ENCODE measurements at regions not wholly inside any gene's neighbourhood (a gene's known extent, or its start where the extent isn't known, plus 50 kb on each side); places are given as distances from the start of the nearest gene placed in this dataset.

- Histone ChIP-seq H3K9me1 (replicated peaks; ENCODE audit: control insufficient read depth, extremely low read depth, insufficient read depth, low read length) (no peaks in the 10 kb centered on the region), H4K20me1 (replicated peaks; ENCODE audit: control insufficient read depth, extremely low read depth, insufficient read depth, low read length) (no peaks in the 10 kb centered on the region), H3K9ac (replicated peaks; ENCODE audit: extremely low read depth, insufficient read depth, low read length) (no peak overlapping the region), H3K9me3 (replicated peaks; ENCODE audit: control insufficient read depth, insufficient read depth, low read length) (no peaks in the 10 kb centered on the region), H3K4me3 (replicated peaks in 1 of 3; ENCODE audit: insufficient read depth in 1 of 3, low read depth in 1 of 3, low read length in 3 of 3) (no peak overlapping the region), H3K4me1 (ENCODE audit: control insufficient read depth, extremely low read depth, insufficient read depth, low read length) (no peaks in the 10 kb centered on the region), H3K27ac (ENCODE audit: insufficient read depth, low read depth, low read length) (no peak overlapping the region), H3K79me2 (ENCODE audit: control insufficient read depth, insufficient read depth, low read length) (no peaks in the 10 kb centered on the region), H3K36me3 (ENCODE audit: control insufficient read depth in 2 of 2, extremely low read depth in 1 of 2, insufficient read depth in 2 of 2, low read length in 2 of 2) (no peaks in the 10 kb centered on the region), H2AFZ (ENCODE audit: low read depth, low read length) (no peak overlapping the region), H3K27me3 (ENCODE audit: control insufficient read depth in 2 of 2, insufficient read depth in 2 of 2, low read length in 2 of 2) (no peaks in the 10 kb centered on the region), H3K4me2 (ENCODE audit: insufficient read depth, low read length) (no peak overlapping the region)
- intact Hi-C loops (cut with micrococcal nuclease) (no loop called here), dilution Hi-C loops (cut with MboI; ENCODE audit: extremely low pct_ligation_motif_present, low sequenced_read_pairs) (no loop called here)
- POLR2A ChIA-PET, result no interaction called here
- CTCF ChIA-PET, result no interaction called here
- no TSS peak for BruUV-seq (replicated peaks)
- TF ChIP-seq FOS (IDR thresholded peaks at IDR 0.05; ENCODE audit: borderline replicate concordance, insufficient read depth, low read length), result no peak
- no peak for TF ChIP-seq JUN (IDR thresholded peaks at IDR 0.05; ENCODE audit: borderline replicate concordance, insufficient read depth, insufficient read length, low read depth)
- TF ChIP-seq MYC (IDR thresholded peaks at IDR 0.05; ENCODE audit: low read depth, low read length), result no peak
- TF ChIP-seq, protein P1, sequence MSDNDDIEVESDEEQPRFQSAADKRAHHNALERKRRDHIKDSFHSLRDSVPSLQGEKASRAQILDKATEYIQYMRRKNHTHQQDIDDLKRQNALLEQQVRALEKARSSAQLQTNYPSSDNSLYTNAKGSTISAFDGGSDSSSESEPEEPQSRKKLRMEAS (IDR thresholded peaks at IDR 0.05; ENCODE audit: insufficient read depth, insufficient read length), result no peak
- no peak for TF ChIP-seq POLR2AphosphoS5 (IDR thresholded peaks at IDR 0.05; ENCODE audit: insufficient read depth, low read depth, low read length)
- no peak for TF ChIP-seq GATA2 (IDR thresholded peaks at IDR 0.05; ENCODE audit: insufficient read depth, insufficient read length, low read depth, low read length)
- TF ChIP-seq EZH2 (IDR thresholded peaks at IDR 0.05; ENCODE audit: borderline replicate concordance, low read depth, low read length, severe bottlenecking), result no peak
- TF ChIP-seq, protein P2, sequence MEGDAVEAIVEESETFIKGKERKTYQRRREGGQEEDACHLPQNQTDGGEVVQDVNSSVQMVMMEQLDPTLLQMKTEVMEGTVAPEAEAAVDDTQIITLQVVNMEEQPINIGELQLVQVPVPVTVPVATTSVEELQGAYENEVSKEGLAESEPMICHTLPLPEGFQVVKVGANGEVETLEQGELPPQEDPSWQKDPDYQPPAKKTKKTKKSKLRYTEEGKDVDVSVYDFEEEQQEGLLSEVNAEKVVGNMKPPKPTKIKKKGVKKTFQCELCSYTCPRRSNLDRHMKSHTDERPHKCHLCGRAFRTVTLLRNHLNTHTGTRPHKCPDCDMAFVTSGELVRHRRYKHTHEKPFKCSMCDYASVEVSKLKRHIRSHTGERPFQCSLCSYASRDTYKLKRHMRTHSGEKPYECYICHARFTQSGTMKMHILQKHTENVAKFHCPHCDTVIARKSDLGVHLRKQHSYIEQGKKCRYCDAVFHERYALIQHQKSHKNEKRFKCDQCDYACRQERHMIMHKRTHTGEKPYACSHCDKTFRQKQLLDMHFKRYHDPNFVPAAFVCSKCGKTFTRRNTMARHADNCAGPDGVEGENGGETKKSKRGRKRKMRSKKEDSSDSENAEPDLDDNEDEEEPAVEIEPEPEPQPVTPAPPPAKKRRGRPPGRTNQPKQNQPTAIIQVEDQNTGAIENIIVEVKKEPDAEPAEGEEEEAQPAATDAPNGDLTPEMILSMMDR (IDR thresholded peaks at IDR 0.05; ENCODE audit: extremely low read depth in 1 of 2, insufficient read depth in 1 of 2, low read depth in 1 of 2, low read length in 2 of 2), result no peak
- TF ChIP-seq POLR2A (IDR thresholded peaks at IDR 0.05; ENCODE audit: low read depth, low read length), result no peak
- FAIRE-seq (no peak), DNase-seq (ENCODE audit: low read depth, low spot score) (no peak)
Measured at GRCh38 chr16:51357839-51358238, 206.8 kb upstream of the SALL1 start.

All from endothelial cell of umbilical vein (primary cell).